KMS-11 (cell line): ENCODE measurements at regions not wholly inside any gene's neighbourhood (a gene's known extent, or its start where the extent isn't known, plus 50 kb on each side); places are given as distances from the start of the nearest gene placed in this dataset.

ENCODE experiments used
- H2AFZ ChIP-seq: fragments of 200-600 bp; sonication (generic); 2 replicates; pipeline ENCODE4 v1.6.1; 2016; ENCODE audit warnings: antibody characterized with exemption, mixed run types, low read depth
- H3K27ac ChIP-seq: fragments of 200-600 bp; sonication (generic); 2 replicates; pipeline ENCODE4 v1.6.1; 2016; ENCODE audit warnings: mild to moderate bottlenecking, mixed run types
- H3K27me3 ChIP-seq: fragments of 200-600 bp; sonication (generic); 2 replicates; pipeline ENCODE4 v1.6.1; 2017; ENCODE audit warnings: mild to moderate bottlenecking, low read depth, mixed run types, moderate library complexity; ENCODE audit not compliant: insufficient read depth
- H3K36me3 ChIP-seq: fragments of 200-600 bp; sonication (generic); 2 replicates; pipeline ENCODE4 v1.6.1; 2017; ENCODE audit warnings: mild to moderate bottlenecking, mixed run types; ENCODE audit not compliant: insufficient read depth
- H3K4me1 ChIP-seq: fragments of 200-600 bp; sonication (generic); 2 replicates; pipeline ENCODE4 v1.6.1; 2016; ENCODE audit warnings: mild to moderate bottlenecking, low read depth, mixed run types; ENCODE audit not compliant: poor library complexity, severe bottlenecking
- H3K4me2 ChIP-seq: fragments of 200-600 bp; sonication (generic); 2 replicates; pipeline ENCODE4 v1.7.0; 2016; ENCODE audit warnings: mild to moderate bottlenecking, mixed run types
- H3K4me3 ChIP-seq: fragments of 200-600 bp; sonication (generic); IDR thresholded peaks from 2 replicates; pipeline ENCODE4 v1.6.1; 2017; ENCODE audit warnings: low read depth, low read length, mixed read lengths; ENCODE audit not compliant: insufficient read depth
- H3K79me2 ChIP-seq: fragments of 200-600 bp; sonication (generic); 2 replicates; pipeline ENCODE4 v1.6.1; 2016; ENCODE audit warnings: low read depth, mixed run types; ENCODE audit not compliant: insufficient read depth
- H3K9ac ChIP-seq: fragments of 200-600 bp; sonication (generic); 2 replicates; pipeline ENCODE4 v1.6.1; 2016; ENCODE audit warnings: mild to moderate bottlenecking, mixed run types
- H4K20me1 ChIP-seq: fragments of 200-600 bp; sonication (generic); 2 replicates; pipeline ENCODE4 v1.6.1; 2016; ENCODE audit warnings: mild to moderate bottlenecking, mixed run types; ENCODE audit not compliant: insufficient read depth
- TF ChIP-seq, protein P1 (sequence below): fragments of 200-600 bp; sonication (generic); conservative IDR thresholded peaks from 2 replicates; pipeline ENCODE4 v1.6.1; 2017; ENCODE audit warnings: low read depth, mild to moderate bottlenecking, antibody characterized with exemption, low read length, moderate library complexity, mixed read lengths

DNA sequence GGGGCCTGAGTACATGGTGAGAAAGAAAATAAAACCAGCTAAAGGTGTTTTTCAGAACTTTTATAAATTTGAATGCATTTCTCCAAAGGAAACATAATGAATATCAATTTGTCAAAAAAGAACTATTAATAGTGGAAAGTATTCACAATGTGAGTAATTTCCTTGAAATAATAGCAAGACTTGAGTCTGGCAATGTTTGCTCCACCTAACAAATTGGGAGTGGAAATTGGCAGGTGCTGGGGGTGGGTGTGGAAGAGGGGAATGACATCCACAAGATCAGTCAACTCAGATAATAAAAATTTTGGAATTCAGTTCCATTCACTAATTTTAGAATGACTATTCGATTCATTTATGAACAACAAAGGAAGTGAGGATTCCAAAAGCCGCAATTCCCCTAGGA lies 884.8 kb upstream of the SLIT2 start:
- TF ChIP-seq, protein P1, sequence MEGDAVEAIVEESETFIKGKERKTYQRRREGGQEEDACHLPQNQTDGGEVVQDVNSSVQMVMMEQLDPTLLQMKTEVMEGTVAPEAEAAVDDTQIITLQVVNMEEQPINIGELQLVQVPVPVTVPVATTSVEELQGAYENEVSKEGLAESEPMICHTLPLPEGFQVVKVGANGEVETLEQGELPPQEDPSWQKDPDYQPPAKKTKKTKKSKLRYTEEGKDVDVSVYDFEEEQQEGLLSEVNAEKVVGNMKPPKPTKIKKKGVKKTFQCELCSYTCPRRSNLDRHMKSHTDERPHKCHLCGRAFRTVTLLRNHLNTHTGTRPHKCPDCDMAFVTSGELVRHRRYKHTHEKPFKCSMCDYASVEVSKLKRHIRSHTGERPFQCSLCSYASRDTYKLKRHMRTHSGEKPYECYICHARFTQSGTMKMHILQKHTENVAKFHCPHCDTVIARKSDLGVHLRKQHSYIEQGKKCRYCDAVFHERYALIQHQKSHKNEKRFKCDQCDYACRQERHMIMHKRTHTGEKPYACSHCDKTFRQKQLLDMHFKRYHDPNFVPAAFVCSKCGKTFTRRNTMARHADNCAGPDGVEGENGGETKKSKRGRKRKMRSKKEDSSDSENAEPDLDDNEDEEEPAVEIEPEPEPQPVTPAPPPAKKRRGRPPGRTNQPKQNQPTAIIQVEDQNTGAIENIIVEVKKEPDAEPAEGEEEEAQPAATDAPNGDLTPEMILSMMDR, result no peak
- Histone ChIP-seq H3K4me1 (no peaks in the 10 kb centered on the region), H3K27ac (no peak overlapping the region), H3K4me3 (no peak overlapping the region), H3K36me3 (no peaks in the 10 kb centered on the region), H2AFZ (no peak overlapping the region), H3K27me3 (no peaks in the 10 kb centered on the region), H3K4me2 (no peak overlapping the region), H3K79me2 (no peaks in the 10 kb centered on the region), H3K9ac (no peak overlapping the region), H4K20me1 (no peaks in the 10 kb centered on the region)

- Histone ChIP-seq H3K9ac (no peak overlapping the region), H3K36me3 (no peaks in the 10 kb centered on the region), H3K4me1 (no peaks in the 10 kb centered on the region), H3K4me2 (no peak overlapping the region), H4K20me1 (no peaks in the 10 kb centered on the region), H2AFZ (no peak overlapping the region), H3K27me3 (no peaks in the 10 kb centered on the region), H3K4me3 (no peak overlapping the region), H3K27ac (no peak overlapping the region), H3K79me2 (no peaks in the 10 kb centered on the region)
- TF ChIP-seq, protein P1, result no peak
Observed at GRCh38 chr4:19358015-19358414, 893.7 kb upstream of the SLIT2 start.

GRCh38 chr4:19349416-19349815 lies 902.3 kb upstream of the SLIT2 start:
- H2AFZ ChIP-seq, result no peak overlapping the region
- H4K20me1 ChIP-seq, result no peaks in the 10 kb centered on the region
- H3K27me3 ChIP-seq, result no peaks in the 10 kb centered on the region
- H3K9ac ChIP-seq, result no peak overlapping the region
- H3K36me3 ChIP-seq, result no peaks in the 10 kb centered on the region
- no peak overlapping the region for H3K27ac ChIP-seq
- no peaks in the 10 kb centered on the region for H3K4me1 ChIP-seq
- no peak overlapping the region for H3K4me2 ChIP-seq
- no peaks in the 10 kb centered on the region for H3K79me2 ChIP-seq
- H3K4me3 ChIP-seq, result no peak overlapping the region
- TF ChIP-seq, protein P1, result no peak

DNA sequence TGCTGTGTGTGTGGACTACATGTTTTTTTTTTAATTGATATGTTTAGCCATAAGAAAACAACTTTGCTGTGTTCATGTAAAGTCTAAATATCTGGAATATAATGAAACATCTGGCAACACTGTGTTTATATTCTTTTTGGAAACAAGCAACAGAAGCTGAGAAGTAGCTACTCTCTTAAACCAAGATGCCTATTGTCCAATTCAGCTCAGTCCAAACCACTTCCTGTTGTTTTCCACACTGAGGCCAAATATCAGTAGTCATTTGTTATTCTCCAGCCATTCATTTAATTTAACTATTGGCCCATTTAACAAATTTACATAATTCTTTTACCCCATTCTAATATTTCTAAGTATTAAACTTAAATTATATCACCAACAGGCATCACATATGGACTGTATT lies 903.0 kb upstream of the SLIT2 start:
- Histone ChIP-seq H3K4me2 (no peak overlapping the region), H3K9ac (no peak overlapping the region), H3K27me3 (no peaks in the 10 kb centered on the region), H3K4me1 (no peaks in the 10 kb centered on the region), H3K4me3 (no peak overlapping the region), H3K36me3 (no peaks in the 10 kb centered on the region), H4K20me1 (no peaks in the 10 kb centered on the region), H3K27ac (no peak overlapping the region), H3K79me2 (no peaks in the 10 kb centered on the region), H2AFZ (no peak overlapping the region)
- TF ChIP-seq, protein P1, result no peak
